ENCODE measurements at regions not wholly inside any gene's neighbourhood (a gene's known extent, or its start where the extent isn't known, plus 50 kb on each side); places are given as distances from the start of the nearest gene placed in this dataset.

DNA sequence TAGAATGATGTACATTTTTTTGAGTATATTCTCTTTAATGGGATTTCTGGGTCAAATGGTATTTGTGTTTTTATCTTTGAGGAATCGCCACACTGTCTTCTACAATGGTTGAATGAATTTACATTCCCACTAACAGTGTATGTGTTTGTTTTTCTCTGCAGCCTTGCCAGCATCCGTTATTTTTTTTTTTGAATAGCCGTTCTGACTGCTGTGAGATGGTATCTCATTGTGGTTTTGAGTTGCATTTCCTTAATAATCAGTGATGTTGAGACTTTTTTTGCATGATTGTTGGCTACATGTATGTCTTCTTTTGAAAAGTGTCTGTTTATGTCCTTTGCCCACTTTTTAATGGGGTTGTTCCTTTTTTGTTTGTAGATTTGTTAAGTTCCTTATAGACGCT, 172.7 kb upstream of the CDH8 start:
- TF ChIP-seq, protein P1, sequence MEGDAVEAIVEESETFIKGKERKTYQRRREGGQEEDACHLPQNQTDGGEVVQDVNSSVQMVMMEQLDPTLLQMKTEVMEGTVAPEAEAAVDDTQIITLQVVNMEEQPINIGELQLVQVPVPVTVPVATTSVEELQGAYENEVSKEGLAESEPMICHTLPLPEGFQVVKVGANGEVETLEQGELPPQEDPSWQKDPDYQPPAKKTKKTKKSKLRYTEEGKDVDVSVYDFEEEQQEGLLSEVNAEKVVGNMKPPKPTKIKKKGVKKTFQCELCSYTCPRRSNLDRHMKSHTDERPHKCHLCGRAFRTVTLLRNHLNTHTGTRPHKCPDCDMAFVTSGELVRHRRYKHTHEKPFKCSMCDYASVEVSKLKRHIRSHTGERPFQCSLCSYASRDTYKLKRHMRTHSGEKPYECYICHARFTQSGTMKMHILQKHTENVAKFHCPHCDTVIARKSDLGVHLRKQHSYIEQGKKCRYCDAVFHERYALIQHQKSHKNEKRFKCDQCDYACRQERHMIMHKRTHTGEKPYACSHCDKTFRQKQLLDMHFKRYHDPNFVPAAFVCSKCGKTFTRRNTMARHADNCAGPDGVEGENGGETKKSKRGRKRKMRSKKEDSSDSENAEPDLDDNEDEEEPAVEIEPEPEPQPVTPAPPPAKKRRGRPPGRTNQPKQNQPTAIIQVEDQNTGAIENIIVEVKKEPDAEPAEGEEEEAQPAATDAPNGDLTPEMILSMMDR (IDR thresholded peaks at IDR 0.05; ENCODE audit: low read length), result no peak
- no peak for TF ChIP-seq EZH2 (optimal IDR thresholded peaks at IDR 0.05; ENCODE audit: low read depth, low read length)
- no peak for TF ChIP-seq EZH2phosphoT487 (IDR thresholded peaks at IDR 0.05; ENCODE audit: low read length)
